ENCODE measurements at regions not wholly inside any gene's neighbourhood (a gene's known extent, or its start where the extent isn't known, plus 50 kb on each side); places are given as distances from the start of the nearest gene placed in this dataset.

DNA sequence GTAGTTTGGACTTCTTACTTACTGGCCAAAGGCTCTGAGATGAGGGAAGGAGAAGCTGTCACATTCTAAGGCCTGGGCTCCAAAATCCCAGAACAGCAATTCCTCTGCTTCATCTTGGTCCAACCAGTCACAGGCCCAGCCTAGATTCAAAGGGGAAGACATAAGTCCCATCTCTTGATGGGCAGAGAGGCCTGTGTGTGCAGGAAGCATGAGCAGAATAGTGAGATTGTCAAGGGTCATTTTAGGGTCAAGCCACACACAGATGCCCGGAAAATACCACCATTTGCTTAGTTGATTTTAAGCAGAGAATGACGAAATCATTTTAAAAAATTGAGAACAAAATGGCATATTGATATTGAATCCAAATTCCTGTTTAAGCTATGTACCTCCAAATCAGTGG is 580.9 kb upstream of the ZFP42 start:
- TF ChIP-seq POLR2A (IDR thresholded peaks at IDR 0.05; ENCODE audit: low read depth, low read length) (no peak), RAD21 (IDR thresholded peaks at IDR 0.05; ENCODE audit: low read length) (no peak)
